DOHH2 (cell line): ENCODE measurements at regions not wholly inside any gene's neighbourhood (a gene's known extent, or its start where the extent isn't known, plus 50 kb on each side); places are given as distances from the start of the nearest gene placed in this dataset.

Source experiments
- CTCF ChIP-seq: fragments of 200-600 bp; sonication (generic); IDR thresholded peaks from one replicate; pipeline ENCODE4 v1.5.1; 2014; ENCODE audit warnings: antibody characterized with exemption, mild to moderate bottlenecking, low read depth, low read length; ENCODE audit not compliant: poor library complexity, severe bottlenecking
- EZH2phosphoT487 ChIP-seq: fragments of 200-600 bp; sonication (generic); IDR thresholded peaks from 2 replicates; pipeline ENCODE4 v1.6.1; 2017; ENCODE audit warnings: borderline replicate concordance, mild to moderate bottlenecking, antibody characterized with exemption, low read length, moderate library complexity, mixed read lengths

DNA sequence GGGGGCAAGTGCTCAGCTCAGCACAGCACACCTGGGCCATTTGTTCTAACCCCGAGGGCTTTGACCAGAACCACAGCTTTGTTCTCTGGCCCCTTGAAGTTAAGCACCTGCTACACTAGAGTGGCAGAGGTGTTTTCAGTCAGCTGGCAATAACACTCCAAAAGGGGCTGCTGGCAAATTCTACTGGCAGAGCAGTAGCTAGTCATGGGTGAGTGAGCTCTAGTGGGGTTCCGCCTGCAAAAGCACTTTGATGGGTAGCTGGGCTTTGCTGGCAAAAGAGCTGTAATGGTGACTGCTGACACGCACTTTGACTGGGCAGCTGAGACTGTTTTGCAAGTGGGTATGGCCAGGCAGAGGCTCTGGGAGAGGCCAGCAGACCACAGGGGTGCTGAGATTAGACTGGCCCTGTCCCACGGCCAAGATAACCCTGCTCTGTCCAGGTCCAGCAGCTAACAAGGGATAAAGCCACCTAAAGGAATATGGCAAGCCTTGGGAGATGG lies 65.2 kb upstream of the TENT5D start:
- TF ChIP-seq CTCF = no peak
- TF ChIP-seq EZH2phosphoT487 = no peak
